ENCODE measurements at regions not wholly inside any gene's neighbourhood (a gene's known extent, or its start where the extent isn't known, plus 50 kb on each side); places are given as distances from the start of the nearest gene placed in this dataset.

GRCh38 chr9:106017198-106017740, 322.9 kb downstream of the TMEM38B start:
- Histone ChIP-seq H3K9me2 (replicated peaks; ENCODE audit: insufficient read depth) (no peaks in the 10 kb centered on the region), H2AFZ (no peak overlapping the region), H3K4me1 (ENCODE audit: insufficient read depth) (peaks cover 10% of the 10 kb centered on the region), H3K4me2 (no peak overlapping the region), H3K27me3 (no peaks in the 10 kb centered on the region), H3K4me3 (no peak overlapping the region), H3K36me3 (replicated peaks; ENCODE audit: insufficient read depth, low read depth) (no peaks in the 10 kb centered on the region), H3K9me3 (ENCODE audit: low read depth) (no peaks in the 10 kb centered on the region), H3K79me2 (no peaks in the 10 kb centered on the region), H4K20me1 (ENCODE audit: insufficient read depth, poor library complexity, severe bottlenecking) (no peaks in the 10 kb centered on the region), H3K27ac (no peak overlapping the region)
- no peak for TF ChIP-seq CTCF (IDR thresholded peaks at IDR 0.05; ENCODE audit: poor library complexity)
- no peak for TF ChIP-seq EZH2phosphoT487 (IDR thresholded peaks at IDR 0.05; ENCODE audit: low read depth, severe bottlenecking, unreplicated experiment)
- no peak for TF ChIP-seq EZH2 (IDR thresholded peaks at IDR 0.05; ENCODE audit: borderline replicate concordance)
- WGBS (ENCODE audit: low lambda C conversion rate, missing lambda C conversion rate), result 92% methylated on average over 4 of the region's 4 CpGs
- DNase-seq (ENCODE audit: low spot score), result no peak

DNA sequence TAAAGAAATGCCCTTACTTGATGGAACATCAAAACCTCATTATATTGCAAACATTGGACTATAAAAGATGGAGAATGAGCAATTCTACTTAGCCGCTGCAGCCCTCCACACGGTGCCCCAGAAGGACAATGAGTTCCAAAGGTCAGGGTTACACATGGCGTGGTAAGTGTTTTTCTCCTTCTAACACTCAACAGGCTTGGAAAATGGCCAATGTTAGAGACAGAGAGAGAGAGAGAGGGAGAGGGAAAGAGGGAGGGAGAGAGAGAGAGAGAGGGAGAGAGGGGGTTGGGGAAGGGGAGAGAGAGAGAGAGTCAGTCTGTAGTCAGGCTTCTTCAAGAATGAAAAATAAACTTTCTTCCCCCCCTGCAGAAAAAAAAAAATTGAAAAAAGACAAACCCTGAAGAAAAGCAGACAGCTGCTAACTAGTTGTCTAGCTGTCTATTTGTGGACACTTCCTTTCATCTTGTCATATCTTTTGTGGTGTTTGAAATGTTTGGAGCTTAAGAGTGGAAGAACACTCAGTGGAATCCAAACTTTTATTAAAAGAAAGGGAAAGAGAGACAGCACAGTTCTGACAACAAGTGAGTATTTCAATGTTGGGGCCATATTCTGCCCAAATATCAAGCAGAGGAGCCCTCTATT, 324.8 kb downstream of the TMEM38B start:
- Histone ChIP-seq H3K9me3 (ENCODE audit: low read depth) (no peaks in the 10 kb centered on the region), H2AFZ (no peak overlapping the region), H3K27me3 (no peaks in the 10 kb centered on the region), H3K4me2 (peak overlapping the region; percentile 36), H4K20me1 (ENCODE audit: insufficient read depth, poor library complexity, severe bottlenecking) (no peaks in the 10 kb centered on the region), H3K4me1 (ENCODE audit: insufficient read depth) (peaks cover 10% of the 10 kb centered on the region), H3K79me2 (no peaks in the 10 kb centered on the region), H3K9me2 (replicated peaks; ENCODE audit: insufficient read depth) (no peaks in the 10 kb centered on the region), H3K27ac (peak overlapping the region; percentile 25), H3K4me3 (no peak overlapping the region), H3K36me3 (replicated peaks; ENCODE audit: insufficient read depth, low read depth) (no peaks in the 10 kb centered on the region)
- 35% methylated on average over 3 of the region's 3 CpGs for WGBS (ENCODE audit: low lambda C conversion rate, missing lambda C conversion rate)
- TF ChIP-seq CTCF (IDR thresholded peaks at IDR 0.05; ENCODE audit: poor library complexity) (no peak), EZH2phosphoT487 (IDR thresholded peaks at IDR 0.05; ENCODE audit: low read depth, severe bottlenecking, unreplicated experiment) (no peak), EZH2 (IDR thresholded peaks at IDR 0.05; ENCODE audit: borderline replicate concordance) (no peak)
- peak; percentile 26 for DNase-seq (ENCODE audit: low spot score)

- WGBS (ENCODE audit: low lambda C conversion rate, missing lambda C conversion rate), result 94% methylated on average over 5 of the region's 5 CpGs
Measured at GRCh38 chr9:106019702-106020101, 325.4 kb downstream of the TMEM38B start.

More at GRCh38 chr9:106019702-106020101, 325.4 kb downstream of the TMEM38B start:
- Histone ChIP-seq H3K9me3 (ENCODE audit: low read depth) (no peaks in the 10 kb centered on the region), H3K27ac (peak overlapping the region; percentile 25), H3K4me1 (ENCODE audit: insufficient read depth) (peaks cover 10% of the 10 kb centered on the region), H3K36me3 (replicated peaks; ENCODE audit: insufficient read depth, low read depth) (no peaks in the 10 kb centered on the region), H4K20me1 (ENCODE audit: insufficient read depth, poor library complexity, severe bottlenecking) (no peaks in the 10 kb centered on the region), H3K4me3 (no peak overlapping the region), H3K79me2 (no peaks in the 10 kb centered on the region), H3K4me2 (peak overlapping the region; percentile 36), H3K9me2 (replicated peaks; ENCODE audit: insufficient read depth) (no peaks in the 10 kb centered on the region), H3K27me3 (no peaks in the 10 kb centered on the region), H2AFZ (no peak overlapping the region)
- TF ChIP-seq EZH2phosphoT487 (IDR thresholded peaks at IDR 0.05; ENCODE audit: low read depth, severe bottlenecking, unreplicated experiment) (no peak), CTCF (IDR thresholded peaks at IDR 0.05; ENCODE audit: poor library complexity) (no peak), EZH2 (IDR thresholded peaks at IDR 0.05; ENCODE audit: borderline replicate concordance) (no peak)
- no peak for DNase-seq (ENCODE audit: low spot score)

All from hepatocyte (in vitro differentiated cells).